HG03066 (cell line): ENCODE measurements at regions not wholly inside any gene's neighbourhood (a gene's known extent, or its start where the extent isn't known, plus 50 kb on each side); places are given as distances from the start of the nearest gene placed in this dataset.
"Not testable (repeated sequence)": the region's sequence is repeated elsewhere in the genome, so short reads cannot be mapped to it uniquely, and the experiment has no call there.

Source experiments
- ATAC-seq: cut with Tn5 transposase; IDR thresholded peaks from one replicate; pipeline ENCODE4 v1.9.1; 2021; ENCODE audit warnings: low read depth; ENCODE audit not compliant: unreplicated experiment

DNA sequence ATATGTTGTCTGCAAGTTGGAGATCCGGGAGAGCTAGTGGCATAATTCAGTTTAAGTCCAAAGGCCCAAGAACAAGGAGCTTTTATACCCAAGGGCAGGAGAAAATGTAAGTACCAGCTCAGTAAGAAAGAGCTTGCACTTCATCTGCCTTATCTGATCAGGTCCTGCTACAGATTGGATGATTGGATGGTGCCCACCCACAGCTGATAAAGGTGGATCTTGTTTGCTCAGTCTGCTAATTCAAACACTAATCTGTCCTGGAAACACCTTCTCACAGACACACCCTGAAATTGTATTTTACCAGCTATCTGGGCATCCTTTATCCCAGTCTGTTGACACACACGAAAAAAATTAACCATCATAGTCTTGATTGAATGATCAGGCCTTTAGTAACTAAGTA, 230.7 kb upstream of the SLC16A7 start:
- ATAC-seq: no peak

DNA sequence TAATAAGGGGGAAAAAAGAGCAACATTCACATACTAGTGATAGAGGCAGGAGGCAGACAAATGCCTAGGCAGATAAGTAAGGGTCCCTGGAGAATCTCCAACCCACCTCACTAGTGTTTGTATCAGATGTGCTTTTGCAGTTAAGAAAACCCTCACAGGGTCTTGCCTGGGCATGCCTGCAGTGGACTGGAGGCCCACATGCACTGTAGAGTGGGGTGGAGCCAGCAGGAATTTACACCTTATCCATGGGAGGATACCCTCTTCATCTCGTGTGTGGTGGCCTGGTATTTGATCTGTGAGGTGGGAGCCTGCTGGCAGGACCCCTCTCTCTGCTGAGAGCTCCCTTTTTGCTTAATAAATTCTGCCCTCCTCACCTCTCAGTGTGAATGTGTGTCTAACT, 238.0 kb upstream of the SLC16A7 start:
- no peak for ATAC-seq

DNA sequence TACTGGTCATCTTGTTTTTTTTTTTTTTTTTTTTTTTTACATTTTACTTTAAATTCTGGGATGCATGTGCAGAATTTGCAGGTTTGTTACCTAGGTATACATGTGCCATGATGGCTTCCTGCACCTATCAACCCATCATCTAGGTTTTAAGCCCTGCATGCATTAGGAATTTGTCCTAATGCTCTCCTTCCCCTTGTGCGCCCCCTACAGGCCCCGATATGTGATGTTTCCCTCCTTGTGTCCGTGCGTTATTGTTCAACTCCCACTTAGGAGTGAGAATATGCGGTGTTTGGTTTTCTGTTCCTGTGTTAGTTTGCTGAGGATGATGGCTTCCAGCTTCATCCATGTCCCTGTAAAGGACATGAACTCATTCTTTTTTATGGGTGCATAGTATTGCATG, 249.6 kb upstream of the SLC16A7 start:
- not testable (repeated sequence) for ATAC-seq

DNA sequence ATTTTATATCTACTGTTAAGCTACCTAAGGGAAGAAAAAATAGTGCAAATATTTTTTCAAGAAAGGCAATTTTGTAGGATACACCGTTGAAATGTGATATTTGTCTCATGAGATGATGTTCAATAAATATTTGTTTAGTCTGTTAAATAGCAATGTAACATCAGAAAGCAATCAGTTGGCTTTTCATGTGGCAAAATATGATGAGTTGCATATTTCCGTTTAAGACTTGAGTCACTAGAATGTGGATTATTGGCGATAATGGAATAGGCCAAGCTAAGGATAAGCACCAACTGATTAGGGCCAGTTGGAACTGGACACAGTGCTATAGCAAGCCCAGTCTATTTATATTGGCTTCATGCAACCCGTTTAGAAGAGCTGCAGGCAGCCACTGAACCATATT, 250.4 kb upstream of the SLC16A7 start:
- no peak for ATAC-seq

DNA sequence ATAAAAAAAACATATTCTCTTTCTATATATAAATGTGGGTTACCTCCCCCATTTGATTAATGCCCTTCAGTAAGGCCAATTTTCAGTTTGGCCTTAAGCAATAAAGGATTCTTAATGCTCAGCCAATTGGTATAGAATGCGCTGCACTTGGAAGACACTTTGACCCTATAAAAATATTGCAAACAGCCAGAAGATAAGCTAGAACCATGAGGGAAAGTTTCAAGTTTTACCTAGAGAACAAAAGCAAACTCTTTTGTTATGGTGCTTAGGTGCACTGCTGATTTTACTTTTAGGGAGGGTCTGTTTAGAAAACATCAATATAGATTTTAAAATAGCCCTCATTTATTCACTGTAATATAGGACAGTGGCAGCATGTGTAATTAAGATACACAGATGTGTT, 251.6 kb upstream of the SLC16A7 start:
- no peak for ATAC-seq

DNA sequence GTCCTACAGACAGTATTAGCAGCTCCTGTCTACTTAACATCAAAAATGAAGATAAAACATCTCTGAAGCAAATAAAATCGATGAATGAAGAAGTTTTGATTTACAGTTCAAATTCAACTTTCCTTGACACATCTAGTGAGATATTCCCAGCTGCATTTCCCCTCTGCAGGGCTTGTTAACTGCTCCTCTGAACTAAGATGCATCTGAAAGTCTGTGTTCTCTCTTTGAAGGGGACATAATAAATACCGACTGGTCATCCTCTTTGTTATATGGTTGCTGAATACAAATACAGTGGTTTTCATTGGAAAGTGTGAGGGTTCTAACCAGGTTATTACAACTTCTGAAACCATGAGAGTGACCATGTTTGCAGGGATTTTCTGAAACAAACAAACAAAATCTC, 266.4 kb upstream of the SLC16A7 start:
- ATAC-seq: no peak

DNA sequence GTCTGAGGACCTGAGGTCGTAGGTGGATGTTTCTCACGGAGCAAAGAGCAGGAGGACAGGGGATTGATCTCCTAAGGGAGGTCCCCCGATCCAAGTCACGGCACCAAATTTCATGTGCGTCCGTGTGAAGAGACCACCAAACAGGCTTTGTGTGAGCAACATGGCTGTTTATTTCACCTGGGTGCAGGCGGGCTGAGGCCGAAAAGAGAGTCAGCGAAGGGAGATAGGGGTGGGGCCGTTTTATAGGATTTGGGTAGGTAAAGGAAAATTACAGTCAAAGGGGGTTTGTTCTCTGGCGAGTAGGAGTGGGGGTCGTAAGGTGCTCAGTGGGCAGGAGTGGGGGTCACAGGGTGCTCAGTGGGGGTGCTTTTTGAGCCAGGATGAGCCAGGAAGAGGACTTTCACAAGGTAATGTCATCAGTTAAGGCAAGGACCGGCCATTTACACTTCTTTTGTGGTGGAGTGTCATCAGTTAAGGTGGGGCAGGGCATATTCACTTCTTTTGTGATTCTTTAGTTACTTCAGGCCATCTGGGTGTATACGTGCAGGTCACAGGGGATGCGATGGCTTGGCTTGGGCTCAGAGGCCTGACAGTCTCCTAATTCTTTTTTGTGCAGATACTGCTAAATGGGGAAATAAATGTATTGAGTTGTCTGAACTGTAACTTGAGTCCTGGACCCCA, 267.3 kb upstream of the SLC16A7 start:
- ATAC-seq: not testable (repeated sequence)

DNA sequence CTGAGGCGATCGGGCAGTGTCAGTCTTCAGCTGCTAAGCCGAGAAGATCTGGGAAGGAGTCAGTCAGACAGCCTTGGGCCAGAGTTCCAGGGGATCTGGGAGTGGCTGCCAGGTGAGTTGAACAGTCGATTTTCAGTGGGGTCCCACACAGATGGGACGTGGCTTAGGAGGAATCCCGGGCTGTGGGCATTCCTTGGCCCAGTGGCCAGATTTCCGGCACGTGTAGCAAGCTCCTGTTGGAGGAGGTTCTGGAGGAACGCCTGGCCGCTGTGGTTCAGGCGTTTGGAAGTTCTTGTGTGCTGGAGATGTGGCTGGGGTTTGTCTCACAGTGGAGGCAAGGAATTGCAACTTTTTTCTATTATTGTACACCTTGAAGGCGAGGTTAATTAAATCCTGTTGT, 269.4 kb upstream of the SLC16A7 start:
- not testable (repeated sequence) for ATAC-seq

DNA sequence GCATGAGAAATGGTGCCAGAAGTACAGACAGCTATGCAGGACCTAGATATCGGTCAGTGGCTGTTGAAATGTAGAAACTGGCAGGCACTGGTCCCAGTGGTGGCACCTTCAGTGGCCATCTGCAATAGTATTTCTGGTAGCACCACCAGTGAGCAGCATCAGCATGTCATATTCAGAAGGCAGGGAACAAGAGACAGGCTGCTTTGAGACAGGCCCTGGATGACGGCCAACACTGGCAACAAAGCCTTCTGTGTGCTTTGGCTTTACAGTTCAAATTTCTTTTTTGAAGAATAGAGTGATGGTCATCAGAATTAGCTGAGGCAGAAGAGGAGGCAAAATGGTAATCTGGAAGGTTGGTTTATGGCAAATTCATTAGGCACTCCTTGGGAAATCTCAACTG, 273.4 kb upstream of the SLC16A7 start:
- no peak for ATAC-seq

DNA sequence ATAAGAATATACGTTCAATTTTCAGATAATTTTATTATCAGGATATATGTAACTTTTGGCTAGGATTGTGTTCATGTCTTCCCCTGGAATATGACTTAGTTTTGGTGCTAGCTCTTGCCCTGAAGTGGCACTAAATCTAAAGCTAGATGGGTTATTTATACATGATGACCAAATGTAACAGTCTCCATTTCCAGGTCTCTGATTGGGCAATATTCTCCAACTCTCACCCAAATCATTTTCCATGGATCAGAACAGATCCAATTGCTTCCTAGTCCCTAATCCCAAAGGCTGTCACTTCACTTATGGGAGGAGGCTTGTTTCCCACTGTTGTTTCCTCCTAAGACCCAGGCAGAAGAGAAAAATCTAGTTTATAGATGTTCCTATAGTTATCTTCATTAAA, 274.6 kb upstream of the SLC16A7 start:
- no peak for ATAC-seq

DNA sequence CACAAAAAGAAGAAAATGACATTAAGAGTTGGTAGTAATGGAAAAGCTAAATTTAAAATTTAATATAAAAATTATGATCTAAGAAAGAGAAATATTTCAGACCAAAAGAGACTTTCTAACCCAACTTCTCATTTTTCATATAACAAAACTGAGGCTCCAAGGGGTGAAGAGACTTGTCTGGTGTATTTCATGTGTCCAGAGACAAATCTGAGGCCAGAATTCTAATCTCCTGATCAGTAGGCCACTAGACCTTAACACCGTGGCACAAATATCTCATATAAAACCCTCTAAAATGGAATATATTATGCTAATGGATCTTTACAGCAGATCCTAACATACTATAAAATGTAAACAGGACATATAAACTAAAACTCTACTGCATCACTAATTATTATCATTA, 275.7 kb upstream of the SLC16A7 start:
- ATAC-seq: no peak

DNA sequence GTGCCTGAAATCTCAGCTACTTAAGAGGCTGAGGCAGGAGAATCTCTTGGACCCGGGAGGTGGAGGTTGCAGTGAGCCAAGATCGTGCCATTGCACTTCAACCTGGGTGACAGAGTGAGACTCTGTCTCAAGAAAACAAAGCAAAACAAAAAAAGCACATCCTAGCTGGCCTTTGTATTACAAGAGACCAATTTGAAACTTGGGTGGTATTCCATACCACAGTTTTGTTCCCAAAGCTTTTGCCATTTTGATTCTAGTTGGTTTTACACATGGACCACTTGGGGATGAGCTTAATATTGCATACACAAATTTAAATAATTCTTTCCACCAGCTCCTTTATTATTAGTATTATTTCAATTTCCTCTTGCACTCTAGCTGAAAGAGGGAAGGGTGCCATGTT, 276.9 kb upstream of the SLC16A7 start:
- ATAC-seq: no peak

DNA sequence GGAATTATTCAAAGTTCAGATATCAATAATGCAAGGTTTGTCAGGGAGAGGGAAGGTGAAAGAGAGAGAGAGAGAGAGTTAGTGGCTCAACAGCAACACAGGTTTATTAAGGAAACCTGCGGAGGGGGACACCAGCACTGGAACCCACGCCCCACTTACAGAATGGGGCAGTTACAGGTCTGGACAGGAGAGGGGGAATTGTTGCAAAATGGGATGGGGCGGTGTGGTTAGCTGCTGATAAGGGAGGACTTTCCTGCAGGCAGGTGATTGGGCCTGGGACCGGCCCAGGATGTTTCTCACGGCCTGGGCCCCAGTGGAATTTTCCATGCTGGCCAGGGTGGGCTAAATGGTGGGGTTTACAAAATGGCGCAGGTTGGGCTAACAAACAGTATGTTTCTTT, 278.2 kb upstream of the SLC16A7 start:
- no peak for ATAC-seq

DNA sequence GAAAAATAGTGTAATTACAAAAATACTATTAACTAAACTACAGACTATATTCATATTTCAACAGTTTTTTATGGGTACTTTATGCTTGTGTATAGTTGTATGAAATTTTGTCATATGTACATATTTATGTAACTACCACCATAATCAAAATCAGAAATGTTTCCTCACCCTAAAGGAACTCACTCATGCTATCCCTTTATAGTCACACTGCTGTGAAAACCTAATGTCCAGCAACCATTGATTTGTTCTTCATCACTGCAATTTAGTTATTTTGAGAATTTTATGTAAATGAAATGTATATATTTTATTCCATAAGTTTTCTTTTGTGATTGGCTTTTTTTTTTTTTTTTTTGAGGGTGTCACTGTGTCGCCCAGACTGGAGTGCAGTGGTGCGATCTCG, 278.9 kb upstream of the SLC16A7 start:
- ATAC-seq: no peak

DNA sequence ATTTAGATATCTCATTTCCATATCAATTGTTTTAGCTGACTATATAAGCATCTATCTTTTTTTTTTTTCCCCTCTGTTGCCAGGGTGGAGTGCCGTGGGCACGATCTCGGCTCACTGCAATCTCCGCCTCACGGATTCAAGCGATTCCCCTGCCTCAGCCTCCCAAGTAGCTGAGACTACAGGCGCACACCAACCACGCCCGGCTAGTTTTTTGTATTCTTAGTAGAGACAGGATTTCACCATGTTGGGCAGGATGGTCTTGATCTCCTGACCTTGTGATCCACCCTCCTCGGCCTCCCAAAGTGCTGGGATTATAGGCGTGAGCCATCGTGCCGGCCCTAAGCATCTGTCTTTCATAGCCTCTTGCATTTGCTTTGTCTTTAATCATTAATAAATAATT, 279.5 kb upstream of the SLC16A7 start:
- ATAC-seq: not testable (repeated sequence)

DNA sequence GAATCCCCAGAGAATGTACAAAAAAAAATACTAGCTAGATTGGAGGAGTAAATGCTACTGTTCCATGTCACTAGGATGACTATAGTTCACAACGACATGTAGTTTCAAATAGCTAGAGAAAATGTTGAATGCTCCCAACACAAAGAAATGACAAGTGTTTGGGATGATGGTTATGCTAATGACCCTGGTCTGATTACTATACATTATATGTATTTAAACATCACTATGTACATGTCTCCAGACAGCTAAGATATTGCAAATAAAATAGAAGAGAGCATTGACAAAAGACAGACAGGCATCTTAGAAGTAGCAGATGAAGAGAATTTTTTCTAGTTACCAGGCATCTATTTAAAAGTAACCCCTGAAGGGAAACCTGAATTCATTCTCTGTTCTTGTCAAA, 281.6 kb upstream of the SLC16A7 start:
- ATAC-seq: no peak

DNA sequence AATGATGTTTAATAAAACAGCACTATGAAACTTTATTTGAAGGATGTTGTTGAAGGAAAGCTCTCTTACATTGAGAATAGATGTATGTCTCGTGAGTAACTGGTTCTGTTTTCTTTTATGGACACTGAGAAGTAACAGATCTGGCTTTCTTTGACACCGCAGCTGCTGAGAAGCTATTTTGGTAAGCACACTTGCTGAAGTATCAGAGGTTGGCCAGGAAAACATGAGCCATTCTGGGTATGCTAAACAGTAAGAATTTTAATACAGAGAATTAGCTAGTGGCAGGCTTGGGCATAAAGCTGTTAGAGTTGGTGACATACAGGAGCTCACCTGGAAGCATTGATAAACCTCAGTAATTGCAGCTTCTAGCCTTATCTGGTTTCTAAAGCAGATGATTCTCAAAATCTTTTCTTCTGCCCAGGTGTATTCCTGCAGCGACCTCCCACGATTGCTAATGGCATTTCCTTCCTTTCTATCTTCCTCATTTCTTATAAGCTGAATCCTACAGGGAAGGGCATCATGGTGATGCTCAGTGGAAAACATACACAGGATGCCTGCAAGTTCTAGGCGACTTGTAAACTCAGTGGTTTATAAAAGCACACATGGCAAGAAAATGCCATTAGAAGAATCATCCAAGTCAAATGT, 291.6 kb upstream of the SLC16A7 start:
- no peak for ATAC-seq

DNA sequence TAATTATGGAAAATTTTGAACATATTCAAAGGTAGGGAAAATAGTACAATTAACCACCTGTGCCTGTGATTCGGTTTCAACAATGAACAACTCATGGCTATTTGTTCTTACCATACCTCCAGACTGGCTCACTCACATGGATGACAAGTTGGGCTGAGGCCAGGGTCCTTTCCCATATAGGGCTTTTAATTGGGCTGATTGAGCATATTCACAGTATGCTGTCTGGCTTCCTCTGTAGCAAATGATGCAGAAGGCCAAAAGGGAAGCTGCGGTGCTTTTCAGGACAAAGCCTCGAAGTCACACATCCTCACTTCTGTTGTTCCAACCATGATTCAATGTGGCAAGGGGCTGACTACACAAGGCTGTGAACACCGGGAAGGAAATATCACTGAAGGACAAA, 297.5 kb upstream of the SLC16A7 start:
- ATAC-seq: no peak

DNA sequence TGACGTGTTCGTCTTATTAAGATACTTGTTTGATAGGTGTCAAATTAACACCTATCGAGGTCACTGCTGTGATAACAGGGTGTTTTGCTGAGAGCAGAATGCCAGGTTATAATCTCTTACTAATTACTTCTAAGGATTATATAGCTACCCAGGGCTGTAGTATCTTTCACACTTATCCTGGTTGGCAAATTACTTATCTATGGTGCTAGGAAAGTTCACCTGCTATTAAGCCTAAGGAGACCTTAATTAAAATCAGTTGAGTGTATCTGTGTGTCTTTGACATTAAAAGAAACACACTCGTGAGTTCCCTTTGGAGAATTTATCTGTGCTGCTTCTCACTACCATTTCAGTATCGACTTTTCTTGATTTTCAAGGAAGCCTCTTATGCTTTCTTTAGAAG, 301.6 kb upstream of the SLC16A7 start:
- ATAC-seq: no peak

DNA sequence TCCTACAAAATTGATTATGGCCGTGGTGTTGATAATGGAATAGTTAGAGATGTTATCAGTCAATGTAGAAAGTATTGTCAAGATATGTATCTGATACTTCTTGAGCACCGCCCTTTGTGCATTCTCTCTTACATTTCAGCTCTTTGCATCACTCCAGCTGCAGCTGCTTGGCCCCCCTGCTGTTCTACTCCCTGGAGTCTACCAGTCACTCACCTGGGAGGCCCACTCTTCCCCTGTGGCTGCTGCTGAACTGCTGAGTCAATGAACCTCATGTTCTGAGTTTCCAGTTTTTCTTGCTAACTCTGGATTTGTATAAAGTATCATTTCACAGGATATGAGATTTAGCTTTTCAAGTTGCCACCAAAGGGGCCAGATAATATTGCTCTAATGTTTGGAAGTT, 312.8 kb upstream of the SLC16A7 start:
- no peak for ATAC-seq

DNA sequence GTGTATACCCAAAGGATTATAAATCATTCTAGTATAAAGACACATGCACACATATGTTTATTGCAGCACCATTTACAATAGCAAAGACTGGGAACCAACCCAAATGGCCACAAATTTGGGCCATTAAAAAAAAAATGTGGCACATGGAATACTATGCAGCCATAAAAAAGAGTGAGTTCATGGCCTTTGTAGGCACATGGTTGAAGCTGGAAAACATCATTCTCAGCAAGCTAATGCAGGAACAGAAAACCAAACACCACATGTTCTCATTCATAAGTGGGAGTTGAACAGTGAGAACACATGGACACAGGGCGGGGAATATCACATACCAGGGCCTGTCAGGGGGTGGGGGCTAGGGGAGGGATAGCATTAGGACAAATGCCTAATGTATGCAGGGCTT, 322.3 kb upstream of the SLC16A7 start:
- not testable (repeated sequence) for ATAC-seq

DNA sequence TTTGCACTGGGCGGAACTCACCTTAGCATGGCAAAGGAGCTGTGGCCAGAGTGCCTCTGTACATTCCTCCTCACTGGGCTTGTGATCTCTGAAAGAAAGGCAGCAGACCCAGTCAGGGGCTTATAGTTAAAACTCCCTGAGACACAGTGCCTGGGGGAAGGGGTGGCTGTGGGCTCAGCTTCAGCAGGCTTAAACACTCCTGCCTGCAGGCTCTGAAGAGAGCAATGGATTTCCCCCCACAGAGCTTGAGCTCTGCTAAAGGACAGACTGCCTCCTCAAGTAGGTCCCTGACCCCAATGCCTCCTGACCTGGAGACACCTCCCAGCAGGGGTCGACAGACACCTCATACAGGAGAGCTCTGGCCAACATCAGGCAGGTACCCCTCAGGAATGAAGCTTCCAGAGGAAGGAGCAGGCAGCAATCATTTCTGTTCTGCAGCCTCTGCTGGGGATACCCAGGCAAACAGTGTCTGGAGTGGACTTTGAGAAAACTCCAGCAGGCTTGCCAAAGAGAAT, 327.5 kb upstream of the SLC16A7 start:
- no peak for ATAC-seq
